ENCODE measurements at regions not wholly inside any gene's neighbourhood (a gene's known extent, or its start where the extent isn't known, plus 50 kb on each side); places are given as distances from the start of the nearest gene placed in this dataset.

- no peak for TF ChIP-seq CTCF (IDR thresholded peaks at IDR 0.05)
- H3K27me3 ChIP-seq, result no peaks in the 10 kb centered on the region
- no peak overlapping the region for H3K4me3 ChIP-seq
- no peak for DNase-seq
- intact Hi-C loops (cut with DNase I; ENCODE audit: low total_unique reads), result no loop called here
- H3K9me3 ChIP-seq, result no peaks in the 10 kb centered on the region
- no peak overlapping the region for H3K27ac ChIP-seq
- H3K4me1 ChIP-seq, result no peaks in the 10 kb centered on the region
- H3K36me3 ChIP-seq, result no peaks in the 10 kb centered on the region
Observed at GRCh38 chr1:194731025-194731424, 1544.6 kb upstream of the B3GALT2 start.

- DNase-seq, result no peak
- Histone ChIP-seq H3K9me3 (no peaks in the 10 kb centered on the region), H3K4me1 (no peaks in the 10 kb centered on the region), H3K4me3 (no peak overlapping the region), H3K27ac (no peak overlapping the region), H3K27me3 (no peaks in the 10 kb centered on the region), H3K36me3 (no peaks in the 10 kb centered on the region)
- TF ChIP-seq CTCF (IDR thresholded peaks at IDR 0.05), result no peak
- intact Hi-C loops (cut with DNase I; ENCODE audit: low total_unique reads), result no loop called here
Observed at GRCh38 chr1:194730304-194730703, 1543.9 kb upstream of the B3GALT2 start.

GRCh38 chr1:194723067-194723466 is 1536.7 kb upstream of the B3GALT2 start:
- no peaks in the 10 kb centered on the region for H3K36me3 ChIP-seq
- H3K4me1 ChIP-seq, result no peaks in the 10 kb centered on the region
- no peaks in the 10 kb centered on the region for H3K9me3 ChIP-seq
- no peaks in the 10 kb centered on the region for H3K27me3 ChIP-seq
- no peak overlapping the region for H3K27ac ChIP-seq
- intact Hi-C loops (cut with DNase I; ENCODE audit: low total_unique reads), result no loop called here
- DNase-seq, result no peak
- no peak for TF ChIP-seq CTCF (IDR thresholded peaks at IDR 0.05)
- no peak overlapping the region for H3K4me3 ChIP-seq

GRCh38 chr1:194717941-194718340 is 1531.5 kb upstream of the B3GALT2 start:
- Histone ChIP-seq H3K4me1 (peaks cover 0 to 10% (median 1%) of the 10 kb centered on the region in 4 donors), H3K27ac (no peak overlapping the region), H3K9me3 (no peaks in the 10 kb centered on the region), H3K27me3 (no peaks in the 10 kb centered on the region), H3K4me3 (no peak overlapping the region), H3K36me3 (no peaks in the 10 kb centered on the region)
- DNase-seq, result no peak
- TF ChIP-seq CTCF (IDR thresholded peaks at IDR 0.05), result no peak
- intact Hi-C loops (cut with DNase I; ENCODE audit: low total_unique reads), result no loop called here

- H3K27ac ChIP-seq, result no peak overlapping the region
- no peaks in the 10 kb centered on the region for H3K36me3 ChIP-seq
- intact Hi-C loops (cut with DNase I; ENCODE audit: low total_unique reads), result no loop called here
- no peak for TF ChIP-seq CTCF (IDR thresholded peaks at IDR 0.05)
- no peaks in the 10 kb centered on the region for H3K9me3 ChIP-seq
- peaks cover 0 to 10% (median 1%) of the 10 kb centered on the region in 4 donors for H3K4me1 ChIP-seq
- H3K27me3 ChIP-seq, result no peaks in the 10 kb centered on the region
- no peak for DNase-seq
- H3K4me3 ChIP-seq, result no peak overlapping the region
Observed at GRCh38 chr1:194717334-194717733, 1530.9 kb upstream of the B3GALT2 start.

GRCh38 chr1:194710671-194711070 is 1524.3 kb upstream of the B3GALT2 start:
- no peak overlapping the region for H3K27ac ChIP-seq
- intact Hi-C loops (cut with DNase I; ENCODE audit: low total_unique reads), result no loop called here
- H3K27me3 ChIP-seq, result no peaks in the 10 kb centered on the region
- no peaks in the 10 kb centered on the region for H3K9me3 ChIP-seq
- TF ChIP-seq CTCF (IDR thresholded peaks at IDR 0.05), result no peak
- no peaks in the 10 kb centered on the region for H3K4me1 ChIP-seq
- H3K36me3 ChIP-seq, result no peaks in the 10 kb centered on the region
- H3K4me3 ChIP-seq, result no peak overlapping the region
- no peak for DNase-seq

Measured in tibial artery (tissue), 4 donors.